ENCODE measurements at regions not wholly inside any gene's neighbourhood (a gene's known extent, or its start where the extent isn't known, plus 50 kb on each side); places are given as distances from the start of the nearest gene placed in this dataset.

GRCh38 chr14:58776516-58776915 is 138.8 kb downstream of the DACT1 start:
- H3K4me3 ChIP-seq (ENCODE audit: low read length): no peak overlapping the region
- no peak for TF ChIP-seq ZNF274 (IDR thresholded peaks at IDR 0.05; ENCODE audit: low read depth, low read length)

- H3K4me3 ChIP-seq (ENCODE audit: low read length): no peak overlapping the region
Measured at GRCh38 chr14:58777541-58777979, 139.8 kb downstream of the DACT1 start.

DNA sequence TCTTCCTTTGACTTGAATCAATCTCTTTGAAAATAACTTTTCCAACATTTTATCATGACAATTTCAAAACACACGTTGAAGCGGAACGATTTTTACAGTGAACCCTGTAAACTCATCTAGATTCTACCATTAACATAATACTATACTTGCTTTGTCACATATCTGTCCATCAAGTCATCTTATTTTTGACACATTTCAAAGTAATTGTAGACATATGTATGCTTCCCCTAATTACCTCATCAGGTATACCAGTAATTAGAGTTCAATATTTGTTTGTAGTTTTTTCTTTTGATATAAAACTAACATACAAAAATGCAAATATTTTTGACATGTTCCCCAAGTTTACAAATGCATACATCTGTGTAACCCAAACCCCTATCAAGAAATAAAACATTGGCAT is 140.4 kb downstream of the DACT1 start:
- no peak for TF ChIP-seq ZNF274 (IDR thresholded peaks at IDR 0.05; ENCODE audit: low read depth, low read length)
- no peak overlapping the region for H3K4me3 ChIP-seq (ENCODE audit: low read length)

More at GRCh38 chr14:58777541-58777979, 139.8 kb downstream of the DACT1 start:
- TF ChIP-seq ZNF274 (IDR thresholded peaks at IDR 0.05; ENCODE audit: low read depth, low read length): no peak

GRCh38 chr14:58779376-58779775 is 141.6 kb downstream of the DACT1 start:
- H3K4me3 ChIP-seq (ENCODE audit: low read length): no peak overlapping the region
- TF ChIP-seq ZNF274 (IDR thresholded peaks at IDR 0.05; ENCODE audit: low read depth, low read length): no peak

DNA sequence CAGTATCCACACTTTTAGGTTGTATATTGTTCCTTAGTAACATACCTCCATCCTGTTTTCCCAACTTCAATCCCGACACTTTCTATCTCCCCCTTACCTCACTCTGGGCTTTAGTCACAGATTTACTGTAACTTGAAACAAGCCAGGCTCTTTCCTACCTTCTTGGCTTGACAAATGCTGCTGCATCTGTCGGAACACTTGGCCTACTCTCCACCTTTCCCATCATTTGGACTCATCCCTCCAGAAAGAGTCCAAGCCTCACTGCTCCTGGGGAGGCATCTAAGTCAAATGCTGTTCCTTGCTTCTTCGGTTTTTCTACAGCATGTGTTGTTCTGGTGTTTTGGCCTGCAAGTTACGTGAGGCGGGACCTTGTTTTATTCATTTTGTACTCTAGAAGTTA is 142.4 kb downstream of the DACT1 start:
- no peak for TF ChIP-seq ZNF274 (IDR thresholded peaks at IDR 0.05; ENCODE audit: low read depth, low read length)

DNA sequence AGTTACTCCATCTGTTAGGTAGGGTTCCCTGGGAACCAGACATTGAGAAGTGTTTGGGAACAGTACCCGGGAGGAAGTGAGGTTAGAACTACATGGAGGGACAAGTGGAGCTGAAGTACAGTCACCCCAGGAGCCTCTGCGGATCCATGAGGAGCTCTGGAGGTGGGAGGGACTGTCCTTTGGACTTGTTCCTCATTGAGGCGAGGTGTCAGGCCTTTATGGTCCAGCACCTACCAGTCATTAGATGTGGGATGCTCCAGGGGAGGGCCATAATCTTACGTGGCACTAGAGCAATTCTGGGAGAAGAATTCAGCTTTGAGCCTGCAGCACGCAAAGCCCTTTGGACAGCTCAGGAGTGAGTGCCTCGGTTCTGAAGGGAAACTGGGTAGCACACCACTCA is 142.8 kb downstream of the DACT1 start:
- no peak overlapping the region for H3K4me3 ChIP-seq (ENCODE audit: low read length)
- TF ChIP-seq ZNF274 (IDR thresholded peaks at IDR 0.05; ENCODE audit: low read depth, low read length): no peak

More for the DNA sequence above, 142.4 kb downstream of the DACT1 start:
- H3K4me3 ChIP-seq (ENCODE audit: low read length): no peak overlapping the region

GRCh38 chr14:58782011-58782410 is 144.2 kb downstream of the DACT1 start:
- no peak overlapping the region for H3K4me3 ChIP-seq (ENCODE audit: low read length)
- no peak for TF ChIP-seq ZNF274 (IDR thresholded peaks at IDR 0.05; ENCODE audit: low read depth, low read length)

- TF ChIP-seq ZNF274 (IDR thresholded peaks at IDR 0.05; ENCODE audit: low read depth, low read length): no peak
- H3K4me3 ChIP-seq (ENCODE audit: low read length): no peak overlapping the region
Measured at GRCh38 chr14:58783792-58784511, 146.2 kb downstream of the DACT1 start.

GRCh38 chr14:58784931-58785330 is 147.2 kb downstream of the DACT1 start:
- TF ChIP-seq ZNF274 (IDR thresholded peaks at IDR 0.05; ENCODE audit: low read depth, low read length): no peak
- H3K4me3 ChIP-seq (ENCODE audit: low read length): no peak overlapping the region

DNA sequence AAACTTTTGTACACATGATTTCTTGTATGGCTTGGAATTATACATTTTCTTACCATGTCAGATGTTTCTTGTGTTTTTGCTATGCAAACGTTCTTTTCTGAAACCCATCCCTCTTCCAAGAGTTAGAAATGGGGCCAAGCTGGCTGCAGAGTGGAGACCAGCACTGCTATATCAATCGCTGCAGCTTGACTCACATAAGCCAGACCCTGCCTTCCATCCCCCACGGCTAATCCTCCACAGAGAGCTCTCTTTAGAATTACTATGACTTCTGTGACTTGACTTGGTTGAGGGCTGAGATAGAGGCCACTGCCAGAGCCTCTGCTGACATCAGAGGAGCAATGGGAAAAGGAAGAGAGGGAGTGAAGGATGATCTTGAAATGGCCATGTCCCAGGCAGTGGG is 147.9 kb downstream of the DACT1 start:
- no peak for TF ChIP-seq ZNF274 (IDR thresholded peaks at IDR 0.05; ENCODE audit: low read depth, low read length)
- no peak overlapping the region for H3K4me3 ChIP-seq (ENCODE audit: low read length)

GRCh38 chr14:58787592-58787991 is 149.8 kb downstream of the DACT1 start:
- H3K4me3 ChIP-seq (ENCODE audit: low read length): no peak overlapping the region
- TF ChIP-seq ZNF274 (IDR thresholded peaks at IDR 0.05; ENCODE audit: low read depth, low read length): no peak

- H3K4me3 ChIP-seq (ENCODE audit: low read length): no peak overlapping the region
- TF ChIP-seq ZNF274 (IDR thresholded peaks at IDR 0.05; ENCODE audit: low read depth, low read length): no peak
Measured at GRCh38 chr14:58788655-58789503, 151.1 kb downstream of the DACT1 start.

DNA sequence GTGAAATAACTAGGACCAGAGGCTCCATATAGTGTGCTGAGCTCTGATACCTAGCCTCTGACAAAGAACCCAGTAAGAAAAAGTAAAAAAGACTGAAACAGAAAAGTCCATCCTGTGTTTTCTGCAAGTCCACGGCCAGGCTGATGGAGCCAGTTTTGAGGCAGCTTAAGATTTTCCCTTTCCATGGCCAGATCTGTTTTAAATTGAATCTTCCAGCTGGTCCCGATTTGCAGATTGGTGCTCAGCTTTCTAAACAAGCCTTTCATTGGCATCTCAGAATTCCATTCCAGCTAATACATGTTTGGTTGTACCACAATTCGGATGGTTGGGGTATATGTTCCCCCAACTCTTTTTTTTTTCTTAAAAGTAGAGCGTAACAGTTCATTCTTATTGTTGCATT is 152.0 kb downstream of the DACT1 start:
- no peak overlapping the region for H3K4me3 ChIP-seq (ENCODE audit: low read length)
- no peak for TF ChIP-seq ZNF274 (IDR thresholded peaks at IDR 0.05; ENCODE audit: low read depth, low read length)

- no peak for TF ChIP-seq ZNF274 (IDR thresholded peaks at IDR 0.05; ENCODE audit: low read depth, low read length)
- no peak overlapping the region for H3K4me3 ChIP-seq (ENCODE audit: low read length)
Measured at GRCh38 chr14:58792416-58792815, 154.7 kb downstream of the DACT1 start.

DNA sequence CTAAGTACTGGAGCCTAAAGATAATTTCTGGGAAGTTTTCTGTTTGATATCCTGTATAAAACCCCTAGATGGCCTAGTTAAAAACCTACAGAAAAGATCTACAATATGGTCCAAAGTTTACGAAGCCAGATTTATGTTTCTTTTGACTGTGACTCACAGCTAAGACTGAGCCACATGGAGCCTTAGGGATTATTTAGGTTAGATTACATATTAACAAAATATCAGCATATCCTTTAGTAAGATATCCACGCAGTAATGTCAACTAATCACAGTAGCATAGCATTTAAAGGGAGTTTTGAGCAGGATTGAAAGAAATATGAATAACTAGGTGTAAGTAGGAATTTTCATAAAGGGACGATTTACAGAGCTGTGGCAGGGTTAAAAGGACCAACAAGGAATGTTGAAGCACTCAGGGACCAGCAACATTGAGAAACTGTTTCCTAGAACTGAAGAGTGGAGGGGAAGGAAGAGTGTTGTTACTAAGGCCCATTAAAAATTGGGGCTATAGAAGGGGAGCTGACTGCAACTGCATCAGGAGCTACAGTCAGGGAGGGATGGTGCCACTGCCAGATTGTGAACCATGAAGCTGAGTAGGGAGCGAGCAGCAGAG is 155.5 kb downstream of the DACT1 start:
- no peak for TF ChIP-seq ZNF274 (IDR thresholded peaks at IDR 0.05; ENCODE audit: low read depth, low read length)
- H3K4me3 ChIP-seq (ENCODE audit: low read length): no peak overlapping the region
